ENCODE measurements at regions not wholly inside any gene's neighbourhood (a gene's known extent, or its start where the extent isn't known, plus 50 kb on each side); places are given as distances from the start of the nearest gene placed in this dataset.

DNA sequence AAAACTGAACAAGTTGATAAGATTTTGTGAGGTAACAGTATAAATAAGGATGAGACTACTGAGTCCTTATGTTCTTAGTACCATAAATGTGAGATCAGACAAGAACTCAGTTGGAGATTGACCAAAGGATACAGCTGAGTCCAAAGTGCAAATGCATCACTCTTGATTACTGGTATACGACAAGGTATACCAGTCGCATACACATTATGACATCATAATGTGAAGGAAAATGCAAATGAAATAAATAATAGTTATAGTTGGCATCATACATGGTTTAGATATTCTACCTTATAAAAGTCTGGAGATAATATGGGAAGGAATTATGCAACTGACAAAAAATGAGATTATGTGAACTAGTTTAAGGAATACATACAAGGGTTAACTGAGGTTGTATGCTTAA lies 476.3 kb upstream of the STXBP6 start:
- TF ChIP-seq, protein P1, sequence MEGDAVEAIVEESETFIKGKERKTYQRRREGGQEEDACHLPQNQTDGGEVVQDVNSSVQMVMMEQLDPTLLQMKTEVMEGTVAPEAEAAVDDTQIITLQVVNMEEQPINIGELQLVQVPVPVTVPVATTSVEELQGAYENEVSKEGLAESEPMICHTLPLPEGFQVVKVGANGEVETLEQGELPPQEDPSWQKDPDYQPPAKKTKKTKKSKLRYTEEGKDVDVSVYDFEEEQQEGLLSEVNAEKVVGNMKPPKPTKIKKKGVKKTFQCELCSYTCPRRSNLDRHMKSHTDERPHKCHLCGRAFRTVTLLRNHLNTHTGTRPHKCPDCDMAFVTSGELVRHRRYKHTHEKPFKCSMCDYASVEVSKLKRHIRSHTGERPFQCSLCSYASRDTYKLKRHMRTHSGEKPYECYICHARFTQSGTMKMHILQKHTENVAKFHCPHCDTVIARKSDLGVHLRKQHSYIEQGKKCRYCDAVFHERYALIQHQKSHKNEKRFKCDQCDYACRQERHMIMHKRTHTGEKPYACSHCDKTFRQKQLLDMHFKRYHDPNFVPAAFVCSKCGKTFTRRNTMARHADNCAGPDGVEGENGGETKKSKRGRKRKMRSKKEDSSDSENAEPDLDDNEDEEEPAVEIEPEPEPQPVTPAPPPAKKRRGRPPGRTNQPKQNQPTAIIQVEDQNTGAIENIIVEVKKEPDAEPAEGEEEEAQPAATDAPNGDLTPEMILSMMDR (IDR thresholded peaks at IDR 0.05): no peak
- TF ChIP-seq POLR2A (IDR thresholded peaks at IDR 0.05): no peak
- TF ChIP-seq EP300 (IDR thresholded peaks at IDR 0.05): no peak

All from tibial nerve (tissue), 4 donors.